ENCODE measurements at regions not wholly inside any gene's neighbourhood (a gene's known extent, or its start where the extent isn't known, plus 50 kb on each side); places are given as distances from the start of the nearest gene placed in this dataset.
A peak's percentile ranks its signal among the peaks of the same experiment; 100 is the strongest.

GRCh38 chr10:14468023-14468441, 137.3 kb upstream of the FRMD4A start:
- no peak for TF ChIP-seq CTCF (IDR thresholded peaks at IDR 0.05; ENCODE audit: insufficient read depth, low read length)
- no peak for DNase-seq (ENCODE audit: low read depth)
- H3K4me3 ChIP-seq (ENCODE audit: low read depth, low read length) = no peak overlapping the region

GRCh38 chr10:14466257-14466656, 135.5 kb upstream of the FRMD4A start:
- DNase-seq (ENCODE audit: low read depth) = no peak
- no peak for TF ChIP-seq CTCF (IDR thresholded peaks at IDR 0.05; ENCODE audit: insufficient read depth, low read length)
- no peak overlapping the region for H3K4me3 ChIP-seq (ENCODE audit: low read depth, low read length)

- no peak overlapping the region for H3K4me3 ChIP-seq (ENCODE audit: low read depth, low read length)
- no peak for TF ChIP-seq CTCF (IDR thresholded peaks at IDR 0.05; ENCODE audit: insufficient read depth, low read length)
- no peak for DNase-seq (ENCODE audit: low read depth)
These were observed 129.7 kb upstream of the FRMD4A start for GRCh38 chr10:14460447-14460846.

GRCh38 chr10:14459665-14460064, 128.9 kb upstream of the FRMD4A start:
- TF ChIP-seq CTCF (IDR thresholded peaks at IDR 0.05; ENCODE audit: insufficient read depth, low read length) = no peak
- H3K4me3 ChIP-seq (ENCODE audit: low read depth, low read length) = no peak overlapping the region
- DNase-seq (ENCODE audit: low read depth) = peak; percentile 8

GRCh38 chr10:14456870-14457266, 126.1 kb upstream of the FRMD4A start:
- no peak overlapping the region for H3K4me3 ChIP-seq (ENCODE audit: low read depth, low read length)
- no peak for TF ChIP-seq CTCF (IDR thresholded peaks at IDR 0.05; ENCODE audit: insufficient read depth, low read length)
- DNase-seq (ENCODE audit: low read depth) = no peak

GRCh38 chr10:14456218-14456869, 125.6 kb upstream of the FRMD4A start:
- no peak for DNase-seq (ENCODE audit: low read depth)
- no peak for TF ChIP-seq CTCF (IDR thresholded peaks at IDR 0.05; ENCODE audit: insufficient read depth, low read length)
- H3K4me3 ChIP-seq (ENCODE audit: low read depth, low read length) = no peak overlapping the region

GRCh38 chr10:14454629-14455028, 123.9 kb upstream of the FRMD4A start:
- no peak for TF ChIP-seq CTCF (IDR thresholded peaks at IDR 0.05; ENCODE audit: insufficient read depth, low read length)
- H3K4me3 ChIP-seq (ENCODE audit: low read depth, low read length) = no peak overlapping the region

More at GRCh38 chr10:14454629-14455028, 123.9 kb upstream of the FRMD4A start:
- DNase-seq (ENCODE audit: low read depth) = no peak

Measured in fibroblast of the aortic adventitia (primary cell).